GM23338 (cell line): ENCODE measurements at regions not wholly inside any gene's neighbourhood (a gene's known extent, or its start where the extent isn't known, plus 50 kb on each side); places are given as distances from the start of the nearest gene placed in this dataset.

Experiments used
- ATAC-seq: fragments of 200-7000 bp; cut with Tn5 transposase; 3 replicates; pipeline ENCODE4 v1.9.1; 2020
- DNase-seq: peaks from one replicate; pipeline ENCODE4 v3.0.0-alpha.2; 2015; ENCODE audit warnings: low spot score
- H2AFZ ChIP-seq: fragments of 200-600 bp; sonication (generic); 2 replicates; pipeline ENCODE4 v1.8.0; 2016; ENCODE audit warnings: antibody characterized with exemption, mild to moderate bottlenecking, moderate library complexity
- H3F3A ChIP-seq: fragments of 200-600 bp; sonication (generic); replicated peaks from 2 replicates; pipeline ENCODE4 v1.8.0; 2017; ENCODE audit warnings: antibody characterized with exemption, mixed run types, low read depth
- H3K27ac ChIP-seq: fragments of 200-600 bp; sonication (generic); 2 replicates; pipeline ENCODE4 v1.6.1; 2016; ENCODE audit warnings: low read depth
- H3K27me3 ChIP-seq: fragments of 200-600 bp; sonication (generic); 2 replicates; pipeline ENCODE4 v1.8.0; 2016; ENCODE audit warnings: mild to moderate bottlenecking, mixed run types, moderate library complexity; ENCODE audit not compliant: insufficient read depth
- H3K36me3 ChIP-seq: fragments of 200-600 bp; sonication (generic); 2 replicates; pipeline ENCODE4 v1.8.0; 2016; ENCODE audit warnings: mild to moderate bottlenecking; ENCODE audit not compliant: insufficient read depth
- H3K4me1 ChIP-seq: fragments of 200-600 bp; sonication (generic); 2 replicates; pipeline ENCODE4 v1.8.0; 2016; ENCODE audit warnings: mild to moderate bottlenecking, moderate library complexity; ENCODE audit not compliant: insufficient read depth
- H3K4me2 ChIP-seq: fragments of 200-600 bp; sonication (generic); 2 replicates; pipeline ENCODE4 v1.7.1; 2017; ENCODE audit warnings: mixed run types
- H3K4me3 ChIP-seq: fragments of 200-600 bp; sonication (generic); 2 replicates; pipeline ENCODE4 v1.6.1; 2016; ENCODE audit warnings: mixed run types
- H3K79me2 ChIP-seq: fragments of 200-600 bp; sonication (generic); replicated peaks from 2 replicates; pipeline ENCODE4 v1.8.0; 2017; ENCODE audit warnings: mild to moderate bottlenecking; ENCODE audit not compliant: insufficient read depth
- H3K9me2 ChIP-seq: fragments of 200-600 bp; sonication (generic); 2 replicates; pipeline ENCODE4 v1.8.0; 2017; ENCODE audit not compliant: insufficient read depth
- H4K20me1 ChIP-seq: fragments of 200-600 bp; sonication (generic); replicated peaks from 2 replicates; pipeline ENCODE4 v1.8.0; 2017; ENCODE audit warnings: mild to moderate bottlenecking; ENCODE audit not compliant: insufficient read depth
- H3K27ac Mint-ChIP-seq: 2 replicates; pipeline ENCODE4 v1.8.0; 2020; ENCODE audit warnings: inconsistent platforms, mild to moderate bottlenecking, moderate library complexity, mixed read lengths
- H3K27me3 Mint-ChIP-seq: 3 replicates; pipeline ENCODE4 v1.8.0; 2022; ENCODE audit warnings: low read depth, mild to moderate bottlenecking, moderate library complexity, mixed read lengths, inconsistent platforms; ENCODE audit not compliant: insufficient read depth, poor library complexity
- H3K36me3 Mint-ChIP-seq: 3 replicates; pipeline ENCODE4 v1.8.0; 2021; ENCODE audit warnings: low read depth, mild to moderate bottlenecking, inconsistent platforms, moderate library complexity, mixed read lengths
- H3K4me1 Mint-ChIP-seq: 3 replicates; pipeline ENCODE4 v1.8.0; 2020; ENCODE audit warnings: mild to moderate bottlenecking, inconsistent platforms, mixed read lengths
- H3K4me3 Mint-ChIP-seq: 3 replicates; pipeline ENCODE4 v1.8.0; 2021; ENCODE audit warnings: moderate library complexity, mild to moderate bottlenecking, inconsistent platforms, mixed read lengths
- H3K9me3 Mint-ChIP-seq: 3 replicates; pipeline ENCODE4 v1.8.0; 2020; ENCODE audit warnings: moderate library complexity, mild to moderate bottlenecking, inconsistent platforms, mixed read lengths
- CREB1 ChIP-seq: fragments of 250-450 bp; sonication (Bioruptor Pico); IDR thresholded peaks from 2 replicates; pipeline ENCODE4 v1.5.0; 2020; ENCODE audit warnings: low read depth, mild to moderate bottlenecking, moderate library complexity
- CTCF ChIP-seq, 2 experiments: fragments of 200-600 bp in 1 of 2; sonication (generic) in 1 of 2; conservative IDR thresholded peaks; 2 replicates each; pipeline versions ENCODE4 v1.5.1 to v1.6.1; 2016 to 2017; ENCODE audit warnings: antibody characterized with exemption in 2 of 2, low read depth in 2 of 2, mild to moderate bottlenecking in 2 of 2, moderate library complexity in 1 of 2
- EZH2 ChIP-seq: fragments of 200-600 bp; sonication (generic); IDR thresholded peaks from one replicate; pipeline ENCODE4 v1.8.0; 2017; ENCODE audit warnings: antibody characterized with exemption, mild to moderate bottlenecking, low read depth; ENCODE audit not compliant: unreplicated experiment
- EZH2phosphoT487 ChIP-seq: fragments of 200-600 bp; sonication (generic); IDR thresholded peaks from one replicate; pipeline ENCODE4 v1.8.1; 2018; ENCODE audit warnings: antibody characterized with exemption; ENCODE audit not compliant: unreplicated experiment
- JUNB ChIP-seq: IDR thresholded peaks from one replicate; pipeline ENCODE4 v1.6.1; 2016; ENCODE audit warnings: antibody characterized with exemption; ENCODE audit not compliant: unreplicated experiment
- NANOG ChIP-seq: IDR thresholded peaks from 2 replicates; pipeline ENCODE4 v1.6.1; 2016; ENCODE audit warnings: antibody characterized with exemption, borderline replicate concordance
- POLR2AphosphoS5 ChIP-seq: IDR thresholded peaks from 2 replicates; pipeline ENCODE4 v1.6.1; 2016; ENCODE audit warnings: antibody characterized with exemption, low read depth
- STAT1 ChIP-seq: IDR thresholded peaks from one replicate; pipeline ENCODE4 v1.6.1; 2016; ENCODE audit warnings: antibody characterized with exemption; ENCODE audit not compliant: unreplicated experiment
- ZNF114 ChIP-seq: fragments of 250-450 bp; sonication (Bioruptor Pico); IDR thresholded peaks from 2 replicates; pipeline ENCODE4 v1.5.0; 2020; ENCODE audit warnings: mild to moderate bottlenecking, moderate library complexity
- ZNF331 ChIP-seq: fragments of 250-450 bp; sonication (Bioruptor Pico); IDR thresholded peaks from 2 replicates; pipeline ENCODE4 v1.5.0; 2020; ENCODE audit warnings: low read depth, mild to moderate bottlenecking, moderate library complexity
- ZNF462 ChIP-seq: fragments of 250-450 bp; sonication (Bioruptor Pico); IDR thresholded peaks from 2 replicates; pipeline ENCODE4 v1.5.0; 2020; ENCODE audit warnings: mild to moderate bottlenecking, moderate library complexity

GRCh38 chr12:13547283-13547682, 350.8 kb downstream of the EMP1 start:
- peaks cover 12% of the 10 kb centered on the region for H3K9me2 ChIP-seq
- H3K4me2 ChIP-seq, result no peak overlapping the region
- Mint-ChIP-seq H3K27me3 (peaks cover 2% of the 10 kb centered on the region), H3K4me3 (no peak overlapping the region), H3K36me3 (no peaks in the 10 kb centered on the region), H3K9me3 (no peaks in the 10 kb centered on the region), H3K4me1 (no peaks in the 10 kb centered on the region; the same call in 2 of the 3 replicates), H3K27ac (no peak overlapping the region)
- no peaks in the 10 kb centered on the region for H3K27me3 ChIP-seq
- H3K27ac ChIP-seq, result no peak overlapping the region
- no peaks in the 10 kb centered on the region for H4K20me1 ChIP-seq
- DNase-seq, result no peak
- no peaks in the 10 kb centered on the region for H3K79me2 ChIP-seq
- TF ChIP-seq CTCF (conservative IDR thresholded peaks at IDR 0.05; ENCODE audit: low read depth in 2 of 2) (no peak), ZNF114 (no peak), ZNF331 (CRISPR knock-in tag) (no peak), JUNB (no peak), STAT1 (no peak), POLR2AphosphoS5 (no peak), EZH2 (no peak), EZH2phosphoT487 (no peak), ZNF462 (CRISPR knock-in tag) (no peak), NANOG (no peak), CREB1 (CRISPR knock-in tag) (no peak)
- no peak for ATAC-seq
- H3K4me1 ChIP-seq, result no peaks in the 10 kb centered on the region
- no peaks in the 10 kb centered on the region for H3F3A ChIP-seq
- no peak overlapping the region for H2AFZ ChIP-seq
- no peaks in the 10 kb centered on the region for H3K36me3 ChIP-seq
- no peak overlapping the region for H3K4me3 ChIP-seq
